Gastroesophageal sphincter (tissue), 3 donors: ENCODE measurements at regions not wholly inside any gene's neighbourhood (a gene's known extent, or its start where the extent isn't known, plus 50 kb on each side); places are given as distances from the start of the nearest gene placed in this dataset.

Experiments used
- EP300 ChIP-seq: sonication (generic); formaldehyde crosslinking; IDR thresholded peaks from one replicate; pipeline ENCODE4 v1.6.1; 2017; ENCODE audit warnings: antibody characterized with exemption, mild to moderate bottlenecking
- POLR2A ChIP-seq, 2 donors: fragments of 450-650 bp; IDR thresholded peaks; one replicate each; pipeline ENCODE4 v1.6.1; 2017; ENCODE audit warnings: antibody characterized with exemption in 2 of 2, mild to moderate bottlenecking in 2 of 2, moderate library complexity in 1 of 2
- POLR2AphosphoS5 ChIP-seq: sonication (generic); formaldehyde crosslinking; IDR thresholded peaks from one replicate; pipeline ENCODE4 v1.6.1; 2017; ENCODE audit warnings: antibody characterized with exemption
- TF ChIP-seq, protein P1 (sequence below), 4 experiments: fragments of 200-600 bp in 2 of 4; fragments of 450-650 bp in 2 of 4; sonication (generic) in 1 of 4; IDR thresholded peaks; one replicate each; pipeline ENCODE4 v1.5.1; 2017 to 2019; ENCODE audit warnings: antibody characterized with exemption in 4 of 4, mild to moderate bottlenecking in 2 of 4, moderate library complexity in 2 of 4

DNA sequence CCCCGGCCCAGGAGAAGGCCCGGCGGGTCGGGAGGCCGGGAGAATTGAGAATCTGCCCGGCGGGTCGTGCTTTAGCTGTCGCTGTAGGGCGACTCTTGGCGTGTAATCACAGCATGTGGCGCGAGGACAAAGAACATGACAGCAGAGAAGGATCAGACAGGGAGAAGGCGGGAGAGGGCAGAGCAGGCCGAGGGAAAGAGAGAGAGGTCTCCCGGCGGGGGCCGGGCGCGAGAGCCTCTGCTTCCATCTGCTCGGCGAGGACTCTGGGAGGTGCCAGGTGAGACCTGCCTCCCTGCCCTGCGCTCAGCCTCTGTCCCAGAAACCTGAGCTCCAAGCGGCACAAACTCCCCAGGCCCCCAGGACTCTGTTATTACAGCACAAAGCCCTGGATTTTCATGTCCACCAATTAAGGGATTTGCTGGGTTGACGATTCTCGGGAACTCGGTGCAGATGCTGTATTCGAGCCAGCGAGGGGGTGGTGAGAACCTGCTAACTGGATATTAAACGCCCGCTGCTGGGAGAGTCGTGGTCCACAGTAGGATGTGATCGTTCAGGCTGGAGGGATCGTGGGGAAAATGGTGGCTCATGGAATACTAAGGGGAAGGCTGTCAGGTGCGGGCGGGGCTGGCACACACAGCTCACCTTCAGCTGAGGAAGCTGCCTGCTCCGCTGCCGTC lies 172.0 kb upstream of the CIBAR2 start:
- TF ChIP-seq POLR2A (IDR thresholded peaks at IDR 0.05) = no peak
- TF ChIP-seq, protein P1, sequence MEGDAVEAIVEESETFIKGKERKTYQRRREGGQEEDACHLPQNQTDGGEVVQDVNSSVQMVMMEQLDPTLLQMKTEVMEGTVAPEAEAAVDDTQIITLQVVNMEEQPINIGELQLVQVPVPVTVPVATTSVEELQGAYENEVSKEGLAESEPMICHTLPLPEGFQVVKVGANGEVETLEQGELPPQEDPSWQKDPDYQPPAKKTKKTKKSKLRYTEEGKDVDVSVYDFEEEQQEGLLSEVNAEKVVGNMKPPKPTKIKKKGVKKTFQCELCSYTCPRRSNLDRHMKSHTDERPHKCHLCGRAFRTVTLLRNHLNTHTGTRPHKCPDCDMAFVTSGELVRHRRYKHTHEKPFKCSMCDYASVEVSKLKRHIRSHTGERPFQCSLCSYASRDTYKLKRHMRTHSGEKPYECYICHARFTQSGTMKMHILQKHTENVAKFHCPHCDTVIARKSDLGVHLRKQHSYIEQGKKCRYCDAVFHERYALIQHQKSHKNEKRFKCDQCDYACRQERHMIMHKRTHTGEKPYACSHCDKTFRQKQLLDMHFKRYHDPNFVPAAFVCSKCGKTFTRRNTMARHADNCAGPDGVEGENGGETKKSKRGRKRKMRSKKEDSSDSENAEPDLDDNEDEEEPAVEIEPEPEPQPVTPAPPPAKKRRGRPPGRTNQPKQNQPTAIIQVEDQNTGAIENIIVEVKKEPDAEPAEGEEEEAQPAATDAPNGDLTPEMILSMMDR (IDR thresholded peaks at IDR 0.05) = no peak
- TF ChIP-seq EP300 = no peak
- no peak for TF ChIP-seq POLR2AphosphoS5
